ENCODE measurements at regions not wholly inside any gene's neighbourhood (a gene's known extent, or its start where the extent isn't known, plus 50 kb on each side); places are given as distances from the start of the nearest gene placed in this dataset.

DNA sequence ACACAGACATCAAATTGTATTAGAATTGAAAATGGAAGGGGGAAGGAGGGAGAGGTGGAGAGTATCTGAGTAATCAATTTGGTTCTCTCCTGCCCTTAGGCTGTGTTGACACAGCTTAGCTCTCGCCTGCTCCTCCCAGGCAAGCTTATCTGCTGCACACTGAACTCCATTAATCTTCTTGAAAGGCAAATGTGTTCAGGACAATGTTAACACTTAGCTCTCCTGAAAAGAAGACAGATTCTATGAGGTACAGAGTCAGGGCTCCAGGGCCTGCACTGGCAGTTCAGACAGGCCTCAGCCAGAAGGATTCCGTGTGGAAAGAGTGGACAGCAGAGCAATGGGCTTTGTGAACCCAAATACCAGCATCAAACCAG, 430.0 kb upstream of the TNP1 start:
- TF ChIP-seq JUNB (IDR thresholded peaks at IDR 0.05; ENCODE audit: unreplicated experiment) (no peak), EZH2 (IDR thresholded peaks at IDR 0.05; ENCODE audit: low read depth, unreplicated experiment) (no peak), EZH2phosphoT487 (IDR thresholded peaks at IDR 0.05; ENCODE audit: unreplicated experiment) (no peak)
- TF ChIP-seq, protein P1, sequence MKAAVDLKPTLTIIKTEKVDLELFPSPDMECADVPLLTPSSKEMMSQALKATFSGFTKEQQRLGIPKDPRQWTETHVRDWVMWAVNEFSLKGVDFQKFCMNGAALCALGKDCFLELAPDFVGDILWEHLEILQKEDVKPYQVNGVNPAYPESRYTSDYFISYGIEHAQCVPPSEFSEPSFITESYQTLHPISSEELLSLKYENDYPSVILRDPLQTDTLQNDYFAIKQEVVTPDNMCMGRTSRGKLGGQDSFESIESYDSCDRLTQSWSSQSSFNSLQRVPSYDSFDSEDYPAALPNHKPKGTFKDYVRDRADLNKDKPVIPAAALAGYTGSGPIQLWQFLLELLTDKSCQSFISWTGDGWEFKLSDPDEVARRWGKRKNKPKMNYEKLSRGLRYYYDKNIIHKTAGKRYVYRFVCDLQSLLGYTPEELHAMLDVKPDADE (IDR thresholded peaks at IDR 0.05): no peak
